Fibroblast of skin of back (primary cell): ENCODE measurements at regions not wholly inside any gene's neighbourhood (a gene's known extent, or its start where the extent isn't known, plus 50 kb on each side); places are given as distances from the start of the nearest gene placed in this dataset.

Experiments used
- DNase-seq: peaks from one replicate; pipeline ENCODE4 v3.0.0-alpha.2; 2013

- no peak for DNase-seq
These were observed 50.3 kb upstream of the GADD45G start for GRCh38 chr9:89554307-89555035.

GRCh38 chr9:89553451-89554010 is 51.3 kb upstream of the GADD45G start:
- no peak for DNase-seq

- no peak for DNase-seq
These were observed 52.5 kb upstream of the SEMA4D start for GRCh38 chr9:89550346-89550927.

GRCh38 chr9:89549031-89549644 is 51.2 kb upstream of the SEMA4D start:
- DNase-seq: peak; percentile 48

- no peak for DNase-seq
These were observed 50.2 kb upstream of the SEMA4D start for GRCh38 chr9:89548071-89548638.
